GM21786 (cell line): ENCODE measurements at regions not wholly inside any gene's neighbourhood (a gene's known extent, or its start where the extent isn't known, plus 50 kb on each side); places are given as distances from the start of the nearest gene placed in this dataset.
"Not testable (repeated sequence)": the region's sequence is repeated elsewhere in the genome, so short reads cannot be mapped to it uniquely, and the experiment has no call there.

ENCODE experiments used
- ATAC-seq: cut with Tn5 transposase; IDR thresholded peaks from one replicate; pipeline ENCODE4 v1.9.1; 2021; ENCODE audit not compliant: unreplicated experiment

DNA sequence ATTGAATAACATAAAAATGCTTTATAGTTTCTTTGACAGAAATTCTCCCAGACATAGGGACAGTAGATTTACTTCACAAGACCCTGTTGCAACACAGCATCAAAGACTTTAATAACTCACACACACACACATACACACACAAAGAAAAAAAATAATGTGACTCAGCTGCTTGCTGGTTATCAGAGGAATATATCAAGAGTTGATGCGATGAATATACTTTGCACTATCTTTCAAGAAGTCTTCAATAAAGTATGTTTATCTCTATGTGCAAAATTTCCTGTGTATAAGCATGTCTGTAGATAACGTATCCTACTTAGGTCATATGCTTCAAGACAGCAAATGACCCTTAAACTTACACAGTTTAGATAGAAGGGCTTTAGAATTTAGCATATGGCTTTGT is 243.1 kb downstream of the ARL4A start:
- no peak for ATAC-seq

DNA sequence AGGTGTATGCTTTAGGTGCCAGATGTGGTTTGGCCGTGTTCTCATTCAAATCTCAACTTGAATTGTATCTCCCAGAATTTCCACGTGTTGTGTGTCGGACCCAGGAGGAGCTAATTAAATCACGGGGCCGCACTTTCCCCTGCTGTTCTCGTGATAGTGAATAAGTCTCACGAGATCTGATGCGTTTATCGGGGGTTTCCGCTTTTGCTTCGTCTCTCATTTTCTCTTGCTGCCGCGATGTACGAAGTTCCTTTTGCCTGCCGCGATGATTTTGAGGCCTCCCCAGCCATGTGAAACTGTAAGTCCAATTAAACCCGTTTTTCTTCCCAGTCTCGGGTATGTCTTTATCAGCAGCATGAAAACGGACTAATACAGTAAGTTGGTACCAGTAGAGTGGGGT is 244.0 kb downstream of the ARL4A start:
- ATAC-seq: not testable (repeated sequence)

DNA sequence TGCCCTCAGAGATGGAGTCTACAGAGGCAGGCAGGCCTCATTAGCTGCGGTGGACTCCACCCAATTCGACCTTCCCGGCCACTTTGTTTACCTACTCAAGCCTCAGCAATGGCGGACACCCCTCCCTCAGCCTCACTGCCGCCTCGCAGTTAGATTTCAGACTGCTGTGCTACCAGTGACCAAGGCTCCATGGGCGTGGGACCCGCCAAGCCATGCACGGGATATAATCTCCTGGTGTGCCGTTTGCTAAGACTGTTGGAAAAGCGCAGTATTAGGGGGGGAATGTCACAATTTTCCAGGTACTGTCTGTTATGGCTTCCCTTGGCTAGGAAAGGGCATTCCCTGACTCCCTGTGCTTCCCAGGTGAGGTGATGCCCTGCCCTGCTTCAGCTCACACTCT is 252.3 kb downstream of the ARL4A start:
- no peak for ATAC-seq

DNA sequence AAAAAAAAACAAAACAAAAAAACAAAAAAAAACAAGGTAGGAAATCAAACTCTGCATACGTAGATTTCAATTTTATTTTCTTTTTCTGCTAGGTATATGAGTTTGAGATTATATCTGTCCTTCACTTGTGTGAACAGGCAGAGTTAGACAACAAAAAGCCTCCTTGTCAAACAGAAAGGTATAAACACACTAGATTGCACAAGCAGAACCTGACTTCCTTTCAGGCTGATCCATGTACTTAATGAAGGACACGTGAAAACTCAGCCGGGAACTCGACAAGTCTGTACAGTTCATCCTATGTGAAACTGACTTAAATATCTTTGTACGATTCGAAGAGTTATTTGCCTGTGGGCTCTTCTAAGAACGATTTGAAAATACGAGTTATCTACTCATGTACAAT is 254.1 kb downstream of the ARL4A start:
- no peak for ATAC-seq

- ATAC-seq: no peak
These were observed 255.2 kb downstream of the ARL4A start for GRCh38 chr7:12942609-12943008.

DNA sequence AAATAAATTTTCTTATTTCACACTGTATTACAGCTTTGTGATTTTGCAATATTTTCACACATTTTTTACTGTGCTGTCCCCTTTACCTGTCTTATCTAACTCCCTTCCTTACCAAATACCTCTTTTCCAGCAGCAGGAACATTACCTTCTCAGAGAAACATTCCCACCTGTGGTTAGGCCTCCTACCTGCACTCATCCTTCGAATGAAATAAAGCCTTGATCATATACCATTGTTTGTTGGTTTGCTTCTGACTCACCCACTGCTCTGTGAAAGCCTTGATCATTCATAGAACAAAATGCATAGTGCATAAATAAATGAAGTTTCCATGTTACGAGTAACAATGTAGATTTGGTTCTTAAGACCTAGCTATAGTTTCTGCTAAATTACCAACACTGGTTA is 256.3 kb downstream of the ARL4A start:
- ATAC-seq: no peak

GRCh38 chr7:12945901-12946300 is 258.5 kb downstream of the ARL4A start:
- ATAC-seq: no peak

DNA sequence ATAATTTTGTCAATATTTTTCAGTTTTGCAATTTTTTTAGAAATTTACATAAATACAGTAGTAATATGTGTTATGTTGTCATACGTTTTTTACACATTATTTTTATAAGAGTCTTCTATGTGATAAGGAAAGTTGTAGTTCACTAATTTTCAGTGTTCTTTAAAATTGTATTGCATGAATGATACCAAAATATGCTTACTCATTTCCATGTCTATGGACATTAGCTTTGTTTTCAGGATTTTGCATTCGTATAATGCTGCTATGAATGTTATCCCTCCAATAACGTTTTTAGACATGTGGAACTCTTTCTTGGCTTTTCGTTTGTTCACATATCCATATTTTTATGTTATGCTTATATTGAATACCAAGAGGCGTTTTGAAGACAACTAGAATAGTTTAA is 260.0 kb downstream of the ARL4A start:
- no peak for ATAC-seq

GRCh38 chr7:12949060-12949931 is 261.9 kb downstream of the ARL4A start:
- no peak for ATAC-seq

GRCh38 chr7:12951397-12951801 is 264.0 kb downstream of the ARL4A start:
- ATAC-seq: no peak

- no peak for ATAC-seq
These were observed 267.1 kb downstream of the ARL4A start for GRCh38 chr7:12954380-12955033.

GRCh38 chr7:12957487-12957886 is 270.1 kb downstream of the ARL4A start:
- ATAC-seq: no peak

DNA sequence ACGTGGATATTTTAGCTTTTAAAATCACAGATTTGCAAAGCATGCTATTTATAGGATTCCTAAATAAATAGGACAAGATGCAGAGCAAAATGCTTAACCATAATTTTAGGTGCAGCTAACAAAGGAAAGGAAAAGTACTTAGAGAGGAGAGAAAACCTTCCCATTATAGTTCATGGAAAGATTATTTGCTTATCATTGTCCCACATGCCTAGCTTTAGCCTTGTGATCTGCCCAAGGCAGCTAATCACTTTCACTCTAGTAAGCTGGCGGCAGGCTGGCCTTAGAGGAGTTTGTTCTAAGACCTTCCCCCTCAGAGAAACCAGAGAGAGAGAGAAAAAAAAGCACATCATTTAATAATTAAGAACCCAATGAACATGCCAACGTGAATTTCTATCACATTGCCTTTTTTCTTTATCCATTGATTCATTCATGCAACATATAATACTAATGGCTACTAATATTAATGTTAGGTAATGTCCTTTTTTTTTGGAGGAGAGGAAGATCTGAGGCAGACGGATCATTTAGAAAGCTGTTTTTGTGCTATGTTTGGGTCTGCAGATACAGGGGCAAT is 274.6 kb downstream of the ARL4A start:
- no peak for ATAC-seq

DNA sequence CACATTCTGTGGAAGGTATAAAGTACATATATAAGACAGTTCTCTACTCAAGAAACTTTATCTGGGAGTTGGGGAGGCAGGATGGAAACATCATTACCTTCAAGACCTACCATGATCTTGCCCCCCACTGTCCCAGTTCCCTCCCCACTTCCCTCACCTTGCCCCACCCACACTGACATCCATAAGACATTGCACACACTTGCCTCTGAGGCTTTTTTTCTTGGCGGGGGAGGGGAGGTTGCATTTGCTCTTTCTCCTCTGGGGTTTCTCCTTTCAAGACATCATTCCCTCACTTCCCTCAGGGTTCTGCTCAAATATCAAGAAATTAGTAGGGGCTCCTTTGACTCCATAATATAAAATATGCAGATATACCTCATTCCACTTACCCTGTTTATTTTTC is 276.0 kb downstream of the ARL4A start:
- no peak for ATAC-seq

DNA sequence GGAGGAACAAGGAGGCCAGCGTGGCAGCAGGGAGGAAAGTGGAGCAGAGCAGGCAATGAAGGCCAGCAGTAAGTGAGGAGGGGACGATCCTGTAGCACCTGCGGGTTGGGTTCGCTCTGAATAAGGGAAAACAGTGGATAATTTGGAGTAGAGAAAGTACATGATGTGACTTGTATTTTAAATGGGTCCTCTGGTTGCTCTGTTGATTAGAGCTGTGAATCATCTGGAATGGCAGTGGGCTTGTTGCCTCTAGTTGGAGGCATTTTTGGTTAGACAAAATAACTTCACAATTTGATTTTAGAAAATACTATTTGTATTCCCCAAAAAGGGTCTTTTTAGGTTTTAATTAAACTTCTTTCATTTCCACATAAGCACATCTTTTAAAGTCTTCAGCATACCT is 277.4 kb downstream of the ARL4A start:
- ATAC-seq: no peak

DNA sequence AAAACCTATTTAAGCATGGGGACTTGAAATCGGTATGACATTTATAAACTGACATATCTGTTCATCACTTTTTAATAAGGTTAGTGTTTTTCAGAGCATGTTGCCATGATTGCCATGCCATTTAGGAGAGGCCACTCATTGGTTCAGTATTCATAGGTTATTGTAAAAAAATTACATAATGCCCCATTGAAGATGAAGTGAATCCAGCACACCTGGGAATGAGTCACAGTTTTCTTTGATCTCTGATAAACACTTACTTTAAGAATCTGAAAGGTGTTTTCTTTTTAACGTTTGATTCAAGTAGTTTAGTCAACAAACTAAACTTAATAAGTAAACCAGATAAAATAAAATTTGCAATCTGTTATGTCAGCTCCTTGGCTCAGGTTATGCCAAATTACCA is 278.3 kb downstream of the ARL4A start:
- ATAC-seq: no peak

DNA sequence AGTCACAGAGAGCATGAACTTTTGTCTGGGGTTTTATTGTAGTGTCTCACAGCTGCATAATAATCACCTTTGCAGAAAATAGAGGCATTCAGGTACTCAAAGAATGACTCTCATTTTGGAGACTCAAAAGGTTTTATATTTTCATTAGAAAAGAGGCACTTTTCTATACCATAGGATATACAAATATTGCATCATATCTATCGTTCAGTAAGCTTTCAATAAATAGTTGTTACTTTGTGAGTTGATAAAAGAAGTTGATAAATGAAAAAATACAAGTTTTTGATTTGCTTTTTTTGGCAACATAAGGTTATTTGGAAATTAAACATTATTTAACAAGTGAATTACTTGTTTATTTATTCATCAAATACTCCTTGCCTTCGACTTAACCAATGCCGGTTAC is 279.9 kb downstream of the ARL4A start:
- no peak for ATAC-seq

GRCh38 chr7:12968836-12969422 is 281.5 kb downstream of the ARL4A start:
- no peak for ATAC-seq

- no peak for ATAC-seq
These were observed 283.2 kb downstream of the ARL4A start for GRCh38 chr7:12970626-12971025.

DNA sequence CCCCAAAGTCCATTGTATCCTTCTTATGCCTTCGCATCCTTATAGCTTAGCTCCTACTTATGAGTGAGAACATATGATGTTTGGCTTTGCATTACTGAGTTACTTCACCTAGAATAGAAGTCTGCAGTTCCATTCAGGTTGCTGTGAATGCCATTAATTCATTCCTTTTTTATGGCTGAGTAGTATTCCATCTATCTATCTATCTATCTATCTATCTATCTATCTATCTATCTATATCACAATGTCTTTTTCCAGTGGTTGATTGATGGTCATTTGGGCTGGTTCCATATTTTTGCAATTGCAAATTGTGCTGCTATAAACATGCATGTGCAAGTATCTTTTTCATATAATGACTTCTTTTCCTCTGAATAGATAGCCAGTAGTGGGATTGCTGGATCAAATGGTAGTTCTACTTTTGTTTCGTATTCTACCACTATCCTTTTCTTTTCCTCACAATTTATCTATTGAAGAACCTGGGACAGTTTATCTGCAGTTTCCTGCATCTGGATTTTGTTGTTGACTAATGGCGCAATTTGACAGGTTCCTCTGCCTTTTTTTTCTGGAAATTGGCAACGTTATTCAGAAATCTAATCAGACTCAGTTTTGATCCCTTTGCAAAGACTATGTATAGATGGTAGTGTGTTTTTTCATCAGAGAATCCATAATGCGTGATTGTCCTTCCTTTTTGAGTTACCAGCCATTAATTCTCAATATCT is 287.2 kb downstream of the ARL4A start:
- no peak for ATAC-seq

- no peak for ATAC-seq
These were observed 288.0 kb downstream of the ARL4A start for GRCh38 chr7:12975412-12975811.
